HL-60 (cell line): ENCODE measurements at regions not wholly inside any gene's neighbourhood (a gene's known extent, or its start where the extent isn't known, plus 50 kb on each side); places are given as distances from the start of the nearest gene placed in this dataset.

Source experiments
- GABPA ChIP-seq: IDR thresholded peaks from 2 replicates; pipeline ENCODE4 v1.6.1; 2012; ENCODE audit warnings: low read depth
- POLR2AphosphoS5 ChIP-seq: IDR thresholded peaks from 2 replicates; pipeline ENCODE4 v1.6.1; 2012; ENCODE audit warnings: low read depth
- SPI1 ChIP-seq: IDR thresholded peaks from 2 replicates; pipeline ENCODE4 v1.6.1; 2012; ENCODE audit warnings: low read depth, mild to moderate bottlenecking, borderline replicate concordance
- TF ChIP-seq, protein P1 (sequence below): IDR thresholded peaks from one replicate; pipeline ENCODE4 v1.5.1; 2011; ENCODE audit warnings: low read length, control low read depth, inconsistent platforms; ENCODE audit not compliant: insufficient read depth
- TF ChIP-seq, protein P2 (sequence below): IDR thresholded peaks from 2 replicates; pipeline ENCODE4 v1.6.1; 2012; ENCODE audit warnings: low read depth; ENCODE audit not compliant: insufficient replicate concordance

- TF ChIP-seq, protein P1, sequence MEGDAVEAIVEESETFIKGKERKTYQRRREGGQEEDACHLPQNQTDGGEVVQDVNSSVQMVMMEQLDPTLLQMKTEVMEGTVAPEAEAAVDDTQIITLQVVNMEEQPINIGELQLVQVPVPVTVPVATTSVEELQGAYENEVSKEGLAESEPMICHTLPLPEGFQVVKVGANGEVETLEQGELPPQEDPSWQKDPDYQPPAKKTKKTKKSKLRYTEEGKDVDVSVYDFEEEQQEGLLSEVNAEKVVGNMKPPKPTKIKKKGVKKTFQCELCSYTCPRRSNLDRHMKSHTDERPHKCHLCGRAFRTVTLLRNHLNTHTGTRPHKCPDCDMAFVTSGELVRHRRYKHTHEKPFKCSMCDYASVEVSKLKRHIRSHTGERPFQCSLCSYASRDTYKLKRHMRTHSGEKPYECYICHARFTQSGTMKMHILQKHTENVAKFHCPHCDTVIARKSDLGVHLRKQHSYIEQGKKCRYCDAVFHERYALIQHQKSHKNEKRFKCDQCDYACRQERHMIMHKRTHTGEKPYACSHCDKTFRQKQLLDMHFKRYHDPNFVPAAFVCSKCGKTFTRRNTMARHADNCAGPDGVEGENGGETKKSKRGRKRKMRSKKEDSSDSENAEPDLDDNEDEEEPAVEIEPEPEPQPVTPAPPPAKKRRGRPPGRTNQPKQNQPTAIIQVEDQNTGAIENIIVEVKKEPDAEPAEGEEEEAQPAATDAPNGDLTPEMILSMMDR, result no peak
- no peak for TF ChIP-seq POLR2AphosphoS5
- TF ChIP-seq, protein P2, sequence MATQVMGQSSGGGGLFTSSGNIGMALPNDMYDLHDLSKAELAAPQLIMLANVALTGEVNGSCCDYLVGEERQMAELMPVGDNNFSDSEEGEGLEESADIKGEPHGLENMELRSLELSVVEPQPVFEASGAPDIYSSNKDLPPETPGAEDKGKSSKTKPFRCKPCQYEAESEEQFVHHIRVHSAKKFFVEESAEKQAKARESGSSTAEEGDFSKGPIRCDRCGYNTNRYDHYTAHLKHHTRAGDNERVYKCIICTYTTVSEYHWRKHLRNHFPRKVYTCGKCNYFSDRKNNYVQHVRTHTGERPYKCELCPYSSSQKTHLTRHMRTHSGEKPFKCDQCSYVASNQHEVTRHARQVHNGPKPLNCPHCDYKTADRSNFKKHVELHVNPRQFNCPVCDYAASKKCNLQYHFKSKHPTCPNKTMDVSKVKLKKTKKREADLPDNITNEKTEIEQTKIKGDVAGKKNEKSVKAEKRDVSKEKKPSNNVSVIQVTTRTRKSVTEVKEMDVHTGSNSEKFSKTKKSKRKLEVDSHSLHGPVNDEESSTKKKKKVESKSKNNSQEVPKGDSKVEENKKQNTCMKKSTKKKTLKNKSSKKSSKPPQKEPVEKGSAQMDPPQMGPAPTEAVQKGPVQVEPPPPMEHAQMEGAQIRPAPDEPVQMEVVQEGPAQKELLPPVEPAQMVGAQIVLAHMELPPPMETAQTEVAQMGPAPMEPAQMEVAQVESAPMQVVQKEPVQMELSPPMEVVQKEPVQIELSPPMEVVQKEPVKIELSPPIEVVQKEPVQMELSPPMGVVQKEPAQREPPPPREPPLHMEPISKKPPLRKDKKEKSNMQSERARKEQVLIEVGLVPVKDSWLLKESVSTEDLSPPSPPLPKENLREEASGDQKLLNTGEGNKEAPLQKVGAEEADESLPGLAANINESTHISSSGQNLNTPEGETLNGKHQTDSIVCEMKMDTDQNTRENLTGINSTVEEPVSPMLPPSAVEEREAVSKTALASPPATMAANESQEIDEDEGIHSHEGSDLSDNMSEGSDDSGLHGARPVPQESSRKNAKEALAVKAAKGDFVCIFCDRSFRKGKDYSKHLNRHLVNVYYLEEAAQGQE, result no peak
- no peak for TF ChIP-seq GABPA
- no peak for TF ChIP-seq SPI1
These were observed 445.3 kb downstream of the DMRT2 start for GRCh38 chr9:1495282-1496030.
